ENCODE measurements at regions not wholly inside any gene's neighbourhood (a gene's known extent, or its start where the extent isn't known, plus 50 kb on each side); places are given as distances from the start of the nearest gene placed in this dataset.

GRCh38 chr4:59969909-59970308 is 1230.2 kb upstream of the ADGRL3 start:
- TF ChIP-seq POLR2AphosphoS5 (IDR thresholded peaks at IDR 0.05) = no peak
- no peak for TF ChIP-seq POLR2A (IDR thresholded peaks at IDR 0.05)
- TF ChIP-seq, protein P1, sequence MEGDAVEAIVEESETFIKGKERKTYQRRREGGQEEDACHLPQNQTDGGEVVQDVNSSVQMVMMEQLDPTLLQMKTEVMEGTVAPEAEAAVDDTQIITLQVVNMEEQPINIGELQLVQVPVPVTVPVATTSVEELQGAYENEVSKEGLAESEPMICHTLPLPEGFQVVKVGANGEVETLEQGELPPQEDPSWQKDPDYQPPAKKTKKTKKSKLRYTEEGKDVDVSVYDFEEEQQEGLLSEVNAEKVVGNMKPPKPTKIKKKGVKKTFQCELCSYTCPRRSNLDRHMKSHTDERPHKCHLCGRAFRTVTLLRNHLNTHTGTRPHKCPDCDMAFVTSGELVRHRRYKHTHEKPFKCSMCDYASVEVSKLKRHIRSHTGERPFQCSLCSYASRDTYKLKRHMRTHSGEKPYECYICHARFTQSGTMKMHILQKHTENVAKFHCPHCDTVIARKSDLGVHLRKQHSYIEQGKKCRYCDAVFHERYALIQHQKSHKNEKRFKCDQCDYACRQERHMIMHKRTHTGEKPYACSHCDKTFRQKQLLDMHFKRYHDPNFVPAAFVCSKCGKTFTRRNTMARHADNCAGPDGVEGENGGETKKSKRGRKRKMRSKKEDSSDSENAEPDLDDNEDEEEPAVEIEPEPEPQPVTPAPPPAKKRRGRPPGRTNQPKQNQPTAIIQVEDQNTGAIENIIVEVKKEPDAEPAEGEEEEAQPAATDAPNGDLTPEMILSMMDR (IDR thresholded peaks at IDR 0.05) = no peak
- no peak for TF ChIP-seq EP300 (IDR thresholded peaks at IDR 0.05)
- Histone ChIP-seq H3K36me3 (no peaks in the 10 kb centered on the region), H3K27me3 (no peaks in the 10 kb centered on the region), H3K27ac (no peak overlapping the region), H3K4me1 (no peaks in the 10 kb centered on the region), H3K4me3 (no peak overlapping the region), H3K9me3 (no peaks in the 10 kb centered on the region)
- intact Hi-C loops (cut with DNase I; ENCODE audit: low total_unique reads) = no loop called here
- DNase-seq = no peak
- 91 to 93% (median 92%) methylated on average over 3 of the region's 3 CpGs for whole genome bisulfite sequencing, 5 donors

DNA sequence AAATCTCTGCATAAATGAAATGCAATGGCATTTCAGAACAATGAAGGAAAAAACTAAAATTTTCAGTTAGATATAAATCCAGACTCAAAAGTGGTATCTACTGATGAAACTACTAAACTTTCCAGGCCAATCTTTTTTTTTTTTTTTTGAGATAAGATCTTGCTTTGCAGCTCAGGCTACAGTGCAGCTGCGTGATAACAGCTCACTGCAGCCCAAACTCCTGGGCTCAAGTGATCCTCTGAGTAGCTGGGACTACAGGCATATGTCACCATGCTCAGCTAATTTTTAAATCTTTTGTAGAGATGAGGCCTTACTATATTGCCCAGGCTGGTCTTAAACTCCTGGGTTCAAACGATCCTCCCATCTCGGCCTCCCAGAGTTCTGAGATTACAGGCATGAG is 1228.2 kb upstream of the ADGRL3 start:
- H3K27me3 ChIP-seq = no peaks in the 10 kb centered on the region
- intact Hi-C loops (cut with DNase I; ENCODE audit: low total_unique reads) = no loop called here
- DNase-seq = no peak
- no peaks in the 10 kb centered on the region for H3K4me1 ChIP-seq
- H3K9me3 ChIP-seq = no peaks in the 10 kb centered on the region
- no peak overlapping the region for H3K27ac ChIP-seq
- no peak for TF ChIP-seq EP300 (IDR thresholded peaks at IDR 0.05)
- TF ChIP-seq, protein P1 (IDR thresholded peaks at IDR 0.05) = no peak
- no peak for TF ChIP-seq POLR2A (IDR thresholded peaks at IDR 0.05)
- no peak for TF ChIP-seq POLR2AphosphoS5 (IDR thresholded peaks at IDR 0.05)
- H3K36me3 ChIP-seq = no peaks in the 10 kb centered on the region
- WGBS, 5 donors = 66 to 88% (median 77%) methylated on average over 3 of the region's 3 CpGs
- H3K4me3 ChIP-seq = no peak overlapping the region

GRCh38 chr4:59973492-59973891 is 1226.6 kb upstream of the ADGRL3 start:
- H3K36me3 ChIP-seq = no peaks in the 10 kb centered on the region
- H3K9me3 ChIP-seq = no peaks in the 10 kb centered on the region
- TF ChIP-seq POLR2AphosphoS5 (IDR thresholded peaks at IDR 0.05) (no peak), POLR2A (IDR thresholded peaks at IDR 0.05) (no peak), EP300 (IDR thresholded peaks at IDR 0.05) (no peak)
- TF ChIP-seq, protein P1 (IDR thresholded peaks at IDR 0.05) = no peak
- WGBS, 5 donors = 63 to 84% (median 76%) methylated on average over 1 of the region's 1 CpG
- H3K4me1 ChIP-seq = no peaks in the 10 kb centered on the region
- DNase-seq = no peak
- H3K27ac ChIP-seq = no peak overlapping the region
- intact Hi-C loops (cut with DNase I; ENCODE audit: low total_unique reads) = no loop called here
- no peaks in the 10 kb centered on the region for H3K27me3 ChIP-seq
- H3K4me3 ChIP-seq = no peak overlapping the region

GRCh38 chr4:59979061-59979460 is 1221.1 kb upstream of the ADGRL3 start:
- DNase-seq = no peak
- Histone ChIP-seq H3K4me3 (no peak overlapping the region), H3K36me3 (no peaks in the 10 kb centered on the region), H3K27me3 (no peaks in the 10 kb centered on the region), H3K4me1 (no peaks in the 10 kb centered on the region), H3K9me3 (no peaks in the 10 kb centered on the region), H3K27ac (no peak overlapping the region)
- intact Hi-C loops (cut with DNase I; ENCODE audit: low total_unique reads) = no loop called here
- TF ChIP-seq, protein P1 (IDR thresholded peaks at IDR 0.05) = no peak
- no peak for TF ChIP-seq POLR2AphosphoS5 (IDR thresholded peaks at IDR 0.05)
- no peak for TF ChIP-seq POLR2A (IDR thresholded peaks at IDR 0.05)
- no peak for TF ChIP-seq EP300 (IDR thresholded peaks at IDR 0.05)
- WGBS, 5 donors = 35 to 74% (median 68%) methylated on average over 1 of the region's 1 CpG
